Smooth muscle cell (in vitro differentiated cells): ENCODE measurements at regions not wholly inside any gene's neighbourhood (a gene's known extent, or its start where the extent isn't known, plus 50 kb on each side); places are given as distances from the start of the nearest gene placed in this dataset.

Source experiments
- DNase-seq: peaks from one replicate; lab custom pipeline; 2025; ENCODE audit not compliant: unreplicated experiment; lab: John Stamatoyannopoulos, UW
- H2AFZ ChIP-seq: fragments of 200-600 bp; sonication (generic); 2 replicates; pipeline ENCODE4 v1.6.0; 2016; ENCODE audit warnings: antibody characterized with exemption, low read depth, mild to moderate bottlenecking
- H3F3A ChIP-seq: fragments of 200-600 bp; sonication (generic); 2 replicates; pipeline ENCODE4 v1.6.0; 2017; ENCODE audit warnings: antibody characterized with exemption, low read depth
- H3K27ac ChIP-seq: fragments of 200-600 bp; sonication (generic); 2 replicates; pipeline ENCODE4 v1.5.1; 2016; ENCODE audit warnings: low read depth, mild to moderate bottlenecking
- H3K27me3 ChIP-seq: fragments of 200-600 bp; sonication (generic); 2 replicates; pipeline ENCODE4 v1.6.1; 2016; ENCODE audit warnings: low read depth, mild to moderate bottlenecking
- H3K36me3 ChIP-seq: fragments of 200-600 bp; sonication (generic); 2 replicates; pipeline ENCODE4 v1.5.1; 2016; ENCODE audit warnings: low read depth
- H3K4me1 ChIP-seq: fragments of 200-600 bp; sonication (generic); 2 replicates; pipeline ENCODE4 v1.5.1; 2016; ENCODE audit warnings: low read depth
- H3K4me2 ChIP-seq: fragments of 200-600 bp; sonication (generic); 2 replicates; pipeline ENCODE4 v1.6.0; 2016; ENCODE audit warnings: mild to moderate bottlenecking
- H3K4me3 ChIP-seq: fragments of 200-600 bp; sonication (generic); 2 replicates; pipeline ENCODE4 v1.5.1; 2016; ENCODE audit warnings: mild to moderate bottlenecking
- H3K79me2 ChIP-seq: fragments of 200-600 bp; sonication (generic); 2 replicates; pipeline ENCODE4 v1.6.0; 2016; ENCODE audit warnings: low read depth, mild to moderate bottlenecking
- H3K9ac ChIP-seq: fragments of 200-600 bp; sonication (generic); 2 replicates; pipeline ENCODE4 v1.6.0; 2016; ENCODE audit warnings: low read depth
- H3K9me3 ChIP-seq: fragments of 200-600 bp; sonication (generic); replicated peaks from 2 replicates; pipeline ENCODE4 v1.5.1; 2016; ENCODE audit warnings: low read depth
- H4K20me1 ChIP-seq: fragments of 200-600 bp; sonication (generic); 2 replicates; pipeline ENCODE4 v1.6.0; 2016; ENCODE audit warnings: low read depth
- CTCF ChIP-seq: fragments of 200-600 bp; sonication (generic); IDR thresholded peaks from 2 replicates; pipeline ENCODE4 v1.5.1; 2017; ENCODE audit warnings: borderline replicate concordance, mild to moderate bottlenecking, antibody characterized with exemption; ENCODE audit not compliant: insufficient read depth, poor library complexity, severe bottlenecking
- WGBS: methylation state at CpG from one replicate; pipeline ENCODE4 v1.1.7; 2016; ENCODE audit warnings: low lambda C conversion rate; 5-methylcytosine and 5-hydroxymethylcytosine counted together

- Histone ChIP-seq H2AFZ (no peak overlapping the region), H3K4me1 (no peaks in the 10 kb centered on the region), H4K20me1 (no peaks in the 10 kb centered on the region), H3F3A (no peaks in the 10 kb centered on the region), H3K9me3 (peaks cover 3% of the 10 kb centered on the region), H3K9ac (no peak overlapping the region), H3K27ac (no peak overlapping the region), H3K4me3 (no peak overlapping the region), H3K36me3 (no peaks in the 10 kb centered on the region), H3K79me2 (no peaks in the 10 kb centered on the region), H3K4me2 (no peak overlapping the region), H3K27me3 (no peaks in the 10 kb centered on the region)
- 78% methylated on average over 1 of the region's 1 CpG for WGBS
- no peak for TF ChIP-seq CTCF
- no peak for DNase-seq
Observed at GRCh38 chr5:17929171-17929570, 294.9 kb downstream of the TAF11L14 start.

GRCh38 chr5:17930346-17930745 is 296.1 kb downstream of the TAF11L14 start:
- Histone ChIP-seq H3F3A (no peaks in the 10 kb centered on the region), H3K4me1 (no peaks in the 10 kb centered on the region), H3K27ac (no peak overlapping the region), H3K27me3 (no peaks in the 10 kb centered on the region), H3K9ac (no peak overlapping the region), H3K36me3 (no peaks in the 10 kb centered on the region), H3K4me3 (no peak overlapping the region), H2AFZ (no peak overlapping the region), H3K9me3 (peaks cover 8% of the 10 kb centered on the region), H3K79me2 (no peaks in the 10 kb centered on the region), H3K4me2 (no peak overlapping the region), H4K20me1 (no peaks in the 10 kb centered on the region)
- no peak for DNase-seq
- TF ChIP-seq CTCF = no peak

- no peaks in the 10 kb centered on the region for H3K79me2 ChIP-seq
- no peak overlapping the region for H3K9ac ChIP-seq
- 83% methylated on average over 3 of the region's 3 CpGs for WGBS
- no peak for TF ChIP-seq CTCF
- no peaks in the 10 kb centered on the region for H3K4me1 ChIP-seq
- no peaks in the 10 kb centered on the region for H4K20me1 ChIP-seq
- no peaks in the 10 kb centered on the region for H3K36me3 ChIP-seq
- H3F3A ChIP-seq = no peaks in the 10 kb centered on the region
- no peak for DNase-seq
- H3K4me2 ChIP-seq = no peak overlapping the region
- H3K27me3 ChIP-seq = no peaks in the 10 kb centered on the region
- no peak overlapping the region for H2AFZ ChIP-seq
- H3K4me3 ChIP-seq = no peak overlapping the region
- no peaks in the 10 kb centered on the region for H3K9me3 ChIP-seq
- H3K27ac ChIP-seq = no peak overlapping the region
Observed at GRCh38 chr5:17944046-17944445, 309.8 kb downstream of the TAF11L14 start.

- no peak for TF ChIP-seq CTCF
- DNase-seq = no peak
- 91% methylated on average over 1 of the region's 1 CpG for WGBS
Observed at GRCh38 chr5:17947029-17947428, 312.8 kb downstream of the TAF11L14 start.

More at GRCh38 chr5:17947029-17947428, 312.8 kb downstream of the TAF11L14 start:
- no peak overlapping the region for H3K9ac ChIP-seq
- no peaks in the 10 kb centered on the region for H3K27me3 ChIP-seq
- H4K20me1 ChIP-seq = no peaks in the 10 kb centered on the region
- no peaks in the 10 kb centered on the region for H3K9me3 ChIP-seq
- no peak overlapping the region for H3K4me3 ChIP-seq
- no peak overlapping the region for H3K27ac ChIP-seq
- H3K4me1 ChIP-seq = no peaks in the 10 kb centered on the region
- H3K79me2 ChIP-seq = no peaks in the 10 kb centered on the region
- H2AFZ ChIP-seq = no peak overlapping the region
- no peaks in the 10 kb centered on the region for H3F3A ChIP-seq
- no peaks in the 10 kb centered on the region for H3K36me3 ChIP-seq
- no peak overlapping the region for H3K4me2 ChIP-seq
